Suprapubic skin (tissue), 4 donors: ENCODE measurements at regions not wholly inside any gene's neighbourhood (a gene's known extent, or its start where the extent isn't known, plus 50 kb on each side); places are given as distances from the start of the nearest gene placed in this dataset.

Experiments used
- DNase-seq, 2 donors: peaks; one replicate each; pipeline ENCODE4 v3.0.0-alpha.2; 2019; ENCODE audit warnings: low spot score in 2 of 2
- H3K27ac ChIP-seq: fragments of 200-600 bp; sonication (generic); one replicate; pipeline ENCODE4 v1.5.1; 2019
- H3K27me3 ChIP-seq: fragments of 200-600 bp; sonication (generic); one replicate; pipeline ENCODE4 v1.5.1; 2019
- H3K36me3 ChIP-seq: fragments of 200-600 bp; sonication (generic); one replicate; pipeline ENCODE4 v1.5.1; 2019
- H3K4me1 ChIP-seq: fragments of 200-600 bp; sonication (generic); one replicate; pipeline ENCODE4 v1.5.1; 2019
- H3K4me3 ChIP-seq: fragments of 200-600 bp; sonication (generic); one replicate; pipeline ENCODE4 v1.5.1; 2019; ENCODE audit warnings: mild to moderate bottlenecking
- H3K9me3 ChIP-seq: fragments of 200-600 bp; sonication (generic); one replicate; pipeline ENCODE4 v1.5.1; 2019
- CTCF ChIP-seq, 2 donors: fragments of 200-600 bp in 1 of 2; fragments of 450-650 bp in 1 of 2; sonication (generic) in 1 of 2; IDR thresholded peaks; one replicate each; pipeline ENCODE4 v1.5.1; 2016 to 2019; ENCODE audit warnings: antibody characterized with exemption in 2 of 2, mild to moderate bottlenecking in 1 of 2, moderate library complexity in 1 of 2
- EP300 ChIP-seq: sonication (generic); formaldehyde crosslinking; IDR thresholded peaks from one replicate; pipeline ENCODE4 v1.6.1; 2017; ENCODE audit warnings: antibody characterized with exemption
- POLR2A ChIP-seq, 2 donors: fragments of 450-650 bp; IDR thresholded peaks; one replicate each; pipeline ENCODE4 v1.6.1; 2017; ENCODE audit warnings: antibody characterized with exemption in 2 of 2, mild to moderate bottlenecking in 2 of 2, moderate library complexity in 2 of 2
- POLR2AphosphoS5 ChIP-seq, 3 donors: sonication (generic); formaldehyde crosslinking; IDR thresholded peaks; one replicate each; pipeline ENCODE4 v1.6.1; 2017; ENCODE audit warnings: antibody characterized with exemption in 3 of 3
- WGBS: methylation state at CpG from one replicate; pipeline ENCODE4 v1.1.5; 2018; 5-methylcytosine and 5-hydroxymethylcytosine counted together

GRCh38 chr2:75801234-75801982 is 90.7 kb upstream of the GCFC2 start:
- Histone ChIP-seq H3K4me3 (no peak overlapping the region), H3K4me1 (no peaks in the 10 kb centered on the region), H3K36me3 (no peaks in the 10 kb centered on the region), H3K27me3 (no peaks in the 10 kb centered on the region), H3K27ac (no peak overlapping the region), H3K9me3 (no peaks in the 10 kb centered on the region)
- 38% methylated on average over 2 of the region's 2 CpGs for WGBS
- DNase-seq, result no peak
- no peak for TF ChIP-seq CTCF (IDR thresholded peaks at IDR 0.05)
- no peak for TF ChIP-seq POLR2A (IDR thresholded peaks at IDR 0.05)
- no peak for TF ChIP-seq POLR2AphosphoS5 (IDR thresholded peaks at IDR 0.05)
- no peak for TF ChIP-seq EP300

DNA sequence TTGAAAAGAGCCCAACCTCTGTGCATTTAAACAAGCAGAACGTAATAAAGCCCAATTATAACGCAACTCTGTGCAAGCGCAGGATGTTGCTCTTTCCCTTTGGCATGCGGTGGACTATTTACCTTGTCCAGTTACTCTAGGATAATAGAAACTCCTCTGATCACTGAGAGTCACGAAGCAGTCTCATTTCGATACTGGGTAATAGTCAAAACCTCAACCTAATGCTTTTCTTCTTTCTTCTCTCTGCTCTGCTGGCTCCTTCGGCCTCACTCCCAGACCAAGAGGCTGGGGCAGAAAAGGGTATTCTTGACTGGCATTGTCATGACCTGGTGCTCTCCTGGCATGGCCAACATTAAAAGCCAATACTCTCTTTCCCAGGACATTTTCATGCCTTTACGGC is 89.7 kb upstream of the GCFC2 start:
- no peak overlapping the region for H3K4me3 ChIP-seq
- H3K27ac ChIP-seq, result no peak overlapping the region
- no peaks in the 10 kb centered on the region for H3K27me3 ChIP-seq
- WGBS, result 92% methylated on average over 8 of the region's 8 CpGs
- TF ChIP-seq CTCF (IDR thresholded peaks at IDR 0.05), result no peak
- no peak for TF ChIP-seq EP300
- no peak for TF ChIP-seq POLR2AphosphoS5 (IDR thresholded peaks at IDR 0.05)
- no peak for TF ChIP-seq POLR2A (IDR thresholded peaks at IDR 0.05)
- no peaks in the 10 kb centered on the region for H3K4me1 ChIP-seq
- no peaks in the 10 kb centered on the region for H3K36me3 ChIP-seq
- DNase-seq, result no peak
- H3K9me3 ChIP-seq, result no peaks in the 10 kb centered on the region

DNA sequence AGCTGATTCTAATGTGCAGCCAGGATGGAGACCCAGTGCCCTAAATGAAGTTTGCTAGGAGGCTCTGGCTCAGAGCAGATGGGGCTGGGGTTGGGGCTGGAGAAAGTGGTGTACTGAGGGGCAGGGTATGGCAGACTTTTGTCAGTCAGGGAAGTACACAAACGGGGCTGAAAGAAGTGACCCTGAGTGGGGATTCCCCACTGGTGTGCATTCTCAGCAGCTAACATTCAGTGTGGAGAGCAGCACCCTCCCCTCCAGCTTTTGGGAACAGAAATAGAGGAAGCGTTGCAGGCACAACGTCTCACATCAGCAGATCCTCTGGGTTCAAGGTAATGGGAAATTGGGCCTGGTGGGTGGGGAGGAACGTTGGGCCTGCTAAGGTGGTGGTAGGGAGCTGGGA is 89.1 kb upstream of the GCFC2 start:
- Histone ChIP-seq H3K27me3 (no peaks in the 10 kb centered on the region), H3K36me3 (no peaks in the 10 kb centered on the region), H3K27ac (no peak overlapping the region), H3K4me3 (no peak overlapping the region), H3K9me3 (no peaks in the 10 kb centered on the region), H3K4me1 (no peaks in the 10 kb centered on the region)
- DNase-seq, result no peak
- no peak for TF ChIP-seq POLR2A (IDR thresholded peaks at IDR 0.05)
- TF ChIP-seq POLR2AphosphoS5 (IDR thresholded peaks at IDR 0.05), result no peak
- no peak for TF ChIP-seq EP300
- no peak for TF ChIP-seq CTCF (IDR thresholded peaks at IDR 0.05)
- WGBS, result 47% methylated on average over 4 of the region's 4 CpGs

DNA sequence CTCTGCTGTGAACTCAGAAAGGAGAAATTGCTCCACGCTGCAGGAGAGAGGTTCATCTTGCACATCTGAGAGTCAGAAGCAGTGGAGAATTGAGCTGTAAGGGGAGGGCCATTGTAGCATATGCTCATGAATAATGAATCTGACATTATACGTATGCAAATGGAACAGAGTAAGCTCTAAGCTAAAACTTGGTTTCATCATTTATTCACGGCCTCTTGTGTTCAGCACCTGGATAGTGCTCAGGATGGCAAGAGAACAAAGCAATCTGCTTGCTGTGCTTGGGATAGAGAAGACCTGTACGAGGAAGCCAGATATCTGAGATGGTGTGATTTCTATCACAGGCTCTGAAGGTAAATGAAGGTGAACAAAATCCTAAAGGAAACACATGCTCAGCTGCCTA is 87.9 kb upstream of the GCFC2 start:
- Histone ChIP-seq H3K36me3 (no peaks in the 10 kb centered on the region), H3K4me3 (no peak overlapping the region), H3K27me3 (no peaks in the 10 kb centered on the region), H3K4me1 (no peaks in the 10 kb centered on the region), H3K27ac (no peak overlapping the region), H3K9me3 (no peaks in the 10 kb centered on the region)
- TF ChIP-seq POLR2AphosphoS5 (IDR thresholded peaks at IDR 0.05) (no peak), CTCF (IDR thresholded peaks at IDR 0.05) (no peak), EP300 (no peak), POLR2A (IDR thresholded peaks at IDR 0.05) (no peak)
- 52% methylated on average over 4 of the region's 4 CpGs for WGBS
- DNase-seq, result no peak

DNA sequence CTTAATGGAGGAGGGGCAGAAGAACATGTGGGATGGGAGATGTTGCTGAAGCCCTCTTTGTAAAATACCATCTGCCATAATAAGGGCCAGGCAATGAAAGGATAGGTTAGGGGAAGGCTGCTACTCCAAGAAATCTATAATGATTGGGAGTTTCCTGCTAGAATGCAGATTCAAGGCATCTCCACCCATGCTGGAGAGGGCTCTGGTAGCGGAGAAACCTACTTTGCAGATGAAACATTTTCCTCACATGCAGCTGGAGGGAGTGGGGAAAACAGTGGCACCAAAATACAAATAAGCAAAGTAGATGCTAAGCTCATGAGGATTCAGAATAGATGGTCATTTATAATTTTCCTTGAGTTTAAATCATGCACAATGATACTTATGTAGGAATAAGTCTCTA is 82.3 kb upstream of the GCFC2 start:
- H3K27ac ChIP-seq, result no peak overlapping the region

More for the DNA sequence above, 82.3 kb upstream of the GCFC2 start:
- no peaks in the 10 kb centered on the region for H3K9me3 ChIP-seq
- DNase-seq, result no peak
- WGBS, result 88% methylated on average over 1 of the region's 1 CpG
- no peak for TF ChIP-seq POLR2A (IDR thresholded peaks at IDR 0.05)
- no peak for TF ChIP-seq POLR2AphosphoS5 (IDR thresholded peaks at IDR 0.05)
- no peak for TF ChIP-seq CTCF (IDR thresholded peaks at IDR 0.05)
- TF ChIP-seq EP300, result no peak
- H3K4me3 ChIP-seq, result no peak overlapping the region
- no peaks in the 10 kb centered on the region for H3K36me3 ChIP-seq
- H3K4me1 ChIP-seq, result no peaks in the 10 kb centered on the region
- no peaks in the 10 kb centered on the region for H3K27me3 ChIP-seq
